Panc1 (cell line): ENCODE measurements at regions not wholly inside any gene's neighbourhood (a gene's known extent, or its start where the extent isn't known, plus 50 kb on each side); places are given as distances from the start of the nearest gene placed in this dataset.

Source experiments
- POLR2AphosphoS5 ChIP-seq: IDR thresholded peaks from 2 replicates; pipeline ENCODE4 v1.6.1; 2012; ENCODE audit warnings: mild to moderate bottlenecking, low read depth, low read length, moderate library complexity
- SIN3A ChIP-seq: IDR thresholded peaks from 2 replicates; pipeline ENCODE4 v1.6.1; 2012; ENCODE audit warnings: low read depth, mild to moderate bottlenecking, low read length, moderate library complexity, borderline replicate concordance; ENCODE audit not compliant: insufficient read depth
- TF ChIP-seq, protein P1 (sequence below): fragments of 450-650 bp; IDR thresholded peaks from 2 replicates; pipeline ENCODE4 v1.5.1; 2017; ENCODE audit warnings: mild to moderate bottlenecking

GRCh38 chr20:12108846-12109245 lies 191.2 kb downstream of the BTBD3 start:
- TF ChIP-seq, protein P1, sequence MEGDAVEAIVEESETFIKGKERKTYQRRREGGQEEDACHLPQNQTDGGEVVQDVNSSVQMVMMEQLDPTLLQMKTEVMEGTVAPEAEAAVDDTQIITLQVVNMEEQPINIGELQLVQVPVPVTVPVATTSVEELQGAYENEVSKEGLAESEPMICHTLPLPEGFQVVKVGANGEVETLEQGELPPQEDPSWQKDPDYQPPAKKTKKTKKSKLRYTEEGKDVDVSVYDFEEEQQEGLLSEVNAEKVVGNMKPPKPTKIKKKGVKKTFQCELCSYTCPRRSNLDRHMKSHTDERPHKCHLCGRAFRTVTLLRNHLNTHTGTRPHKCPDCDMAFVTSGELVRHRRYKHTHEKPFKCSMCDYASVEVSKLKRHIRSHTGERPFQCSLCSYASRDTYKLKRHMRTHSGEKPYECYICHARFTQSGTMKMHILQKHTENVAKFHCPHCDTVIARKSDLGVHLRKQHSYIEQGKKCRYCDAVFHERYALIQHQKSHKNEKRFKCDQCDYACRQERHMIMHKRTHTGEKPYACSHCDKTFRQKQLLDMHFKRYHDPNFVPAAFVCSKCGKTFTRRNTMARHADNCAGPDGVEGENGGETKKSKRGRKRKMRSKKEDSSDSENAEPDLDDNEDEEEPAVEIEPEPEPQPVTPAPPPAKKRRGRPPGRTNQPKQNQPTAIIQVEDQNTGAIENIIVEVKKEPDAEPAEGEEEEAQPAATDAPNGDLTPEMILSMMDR = no peak
- TF ChIP-seq POLR2AphosphoS5 = no peak
- TF ChIP-seq SIN3A = no peak
